ENCODE measurements at regions not wholly inside any gene's neighbourhood (a gene's known extent, or its start where the extent isn't known, plus 50 kb on each side); places are given as distances from the start of the nearest gene placed in this dataset.

- TF ChIP-seq POLR2AphosphoS5 (IDR thresholded peaks at IDR 0.05; ENCODE audit: low read depth), result no peak
- TF ChIP-seq EZH2 (IDR thresholded peaks at IDR 0.05; ENCODE audit: low read depth, unreplicated experiment), result no peak
- no peak for TF ChIP-seq CREB1 (CRISPR knock-in tag; IDR thresholded peaks at IDR 0.05; ENCODE audit: low read depth)
- no peak for TF ChIP-seq CTCF (conservative IDR thresholded peaks at IDR 0.05; ENCODE audit: low read depth in 2 of 2)
- TF ChIP-seq EZH2phosphoT487 (IDR thresholded peaks at IDR 0.05; ENCODE audit: unreplicated experiment), result no peak
- TF ChIP-seq JUNB (IDR thresholded peaks at IDR 0.05; ENCODE audit: unreplicated experiment), result no peak
- TF ChIP-seq ETS1 (IDR thresholded peaks at IDR 0.05), result no peak
- no peak for TF ChIP-seq REST (IDR thresholded peaks at IDR 0.05; ENCODE audit: unreplicated experiment)
- TF ChIP-seq ZNF331 (CRISPR knock-in tag; IDR thresholded peaks at IDR 0.05; ENCODE audit: low read depth), result no peak
Observed at GRCh38 chr21:25220169-25220568, 387.1 kb downstream of the MRPL39 start.

All from GM23338 (cell line).